ENCODE measurements at regions not wholly inside any gene's neighbourhood (a gene's known extent, or its start where the extent isn't known, plus 50 kb on each side); places are given as distances from the start of the nearest gene placed in this dataset.
A peak's percentile ranks its signal among the peaks of the same experiment; 100 is the strongest.
"Not testable (repeated sequence)": the region's sequence is repeated elsewhere in the genome, so short reads cannot be mapped to it uniquely, and the experiment has no call there.

- DNase-seq = no peak
Measured at GRCh38 chr13:56015919-56016318, 1124.8 kb upstream of the PRR20A start.

GRCh38 chr13:56019606-56020005, 1121.1 kb upstream of the PRR20A start:
- DNase-seq = no peak

- no peak for DNase-seq
Measured at GRCh38 chr13:56020425-56020824, 1120.3 kb upstream of the PRR20A start.

- no peak for DNase-seq
Measured at GRCh38 chr13:56039992-56040391, 1100.7 kb upstream of the PRR20A start.

- DNase-seq = no peak
Measured at GRCh38 chr13:56066321-56066720, 1074.4 kb upstream of the PRR20A start.

- no peak for DNase-seq
Measured at GRCh38 chr13:56102641-56103040, 1038.1 kb upstream of the PRR20A start.

- DNase-seq = no peak
Measured at GRCh38 chr13:56110751-56111150, 1030.0 kb upstream of the PRR20A start.

GRCh38 chr13:56134524-56134923, 1006.2 kb upstream of the PRR20A start:
- DNase-seq = no peak

GRCh38 chr13:56166864-56167263, 973.9 kb upstream of the PRR20A start:
- DNase-seq = no peak

GRCh38 chr13:56168581-56168980, 972.1 kb upstream of the PRR20A start:
- no peak for DNase-seq

- DNase-seq = no peak
Measured at GRCh38 chr13:56173346-56173745, 967.4 kb upstream of the PRR20A start.

- no peak for DNase-seq
Measured at GRCh38 chr13:56182598-56182997, 958.1 kb upstream of the PRR20A start.

GRCh38 chr13:56187331-56187730, 953.4 kb upstream of the PRR20A start:
- DNase-seq = no peak

GRCh38 chr13:56188582-56188981, 952.1 kb upstream of the PRR20A start:
- not testable (repeated sequence) for DNase-seq

- DNase-seq = no peak
Measured at GRCh38 chr13:56189439-56189838, 951.3 kb upstream of the PRR20A start.

- DNase-seq = no peak
Measured at GRCh38 chr13:56189978-56190377, 950.7 kb upstream of the PRR20A start.

- no peak for DNase-seq
Measured at GRCh38 chr13:56198350-56198749, 942.4 kb upstream of the PRR20A start.

GRCh38 chr13:56201834-56202233, 938.9 kb upstream of the PRR20A start:
- no peak for DNase-seq

GRCh38 chr13:56216221-56216620, 924.5 kb upstream of the PRR20A start:
- no peak for DNase-seq

GRCh38 chr13:56247692-56248091, 893.0 kb upstream of the PRR20A start:
- no peak for DNase-seq

GRCh38 chr13:56271686-56272085, 869.0 kb upstream of the PRR20A start:
- DNase-seq = no peak

- no peak for DNase-seq
Measured at GRCh38 chr13:56283262-56283828, 857.4 kb upstream of the PRR20A start.

GRCh38 chr13:56299650-56300049, 841.1 kb upstream of the PRR20A start:
- DNase-seq = no peak

GRCh38 chr13:56314765-56315164, 826.0 kb upstream of the PRR20A start:
- DNase-seq = peak; percentile 53

GRCh38 chr13:56317841-56318240, 822.9 kb upstream of the PRR20A start:
- DNase-seq = no peak

GRCh38 chr13:56332671-56333070, 808.0 kb upstream of the PRR20A start:
- DNase-seq = no peak

All from NCI-H146 (cell line).